GM12878 (cell line): ENCODE measurements at regions not wholly inside any gene's neighbourhood (a gene's known extent, or its start where the extent isn't known, plus 50 kb on each side); places are given as distances from the start of the nearest gene placed in this dataset.

Source experiments
- ATAC-seq: fragments of 200-7000 bp; cut with Tn5 transposase; 3 replicates; pipeline ENCODE4 v1.9.1; 2020; ENCODE audit warnings: mild to moderate bottlenecking, moderate library complexity
- BruUV-seq: library from RNA; stranded (reverse); fragments of 400-500 nt; replicated peaks from 2 replicates; lab custom pipeline; 2021; lab: Mats Ljungman, UMichigan
- CTCF ChIA-PET: fragments of 300-600 bp; sonication (Branson Sonifier 250); formaldehyde crosslinking; extraction: SDS; loops from one replicate; lab custom pipeline; 2021; ENCODE audit warnings: inconsistent platforms; lab: Yijun Ruan, JAX
- POLR2A ChIA-PET: fragments of 350-600 bp; formaldehyde crosslinking; extraction: SDS; loops from one replicate; lab custom pipeline; 2021; ENCODE audit warnings: inconsistent platforms; lab: Charles Lee
- RAD21 ChIA-PET: fragments of 300-600 bp; sonication (Branson Sonifier 250); formaldehyde crosslinking; loops from one replicate; lab custom pipeline; 2023; ENCODE audit warnings: antibody characterized with exemption; ENCODE audit not compliant: unreplicated experiment; lab: Charles Lee
- SMC1A ChIA-PET: fragments of 300-600 bp; sonication (Branson Sonifier 250); formaldehyde crosslinking; loops from one replicate; lab custom pipeline; 2023; ENCODE audit not compliant: unreplicated experiment, uncharacterized antibody; lab: Charles Lee
- DNase-seq: peaks from one replicate; pipeline ENCODE4 v3.0.0-alpha.2; 2011; ENCODE audit warnings: low read depth, low spot score
- FAIRE-seq: peaks from 3 replicates; lab custom pipeline; 2011; peaks lifted over from hg19 to GRCh38; lab: Jason Lieb, UNC
- H2AFZ ChIP-seq: 2 replicates; pipeline ENCODE4 v1.6.0; 2011; ENCODE audit warnings: low read depth, low read length, control low read depth; ENCODE audit not compliant: control insufficient read depth
- H3K27ac ChIP-seq: 2 replicates; pipeline ENCODE4 v1.5.1; 2011; ENCODE audit warnings: control low read depth; ENCODE audit not compliant: control insufficient read depth, insufficient read depth
- H3K27me3 ChIP-seq, 2 experiments: replicated peaks in 1 of 2; 2 replicates each; pipeline versions ENCODE4 v1.6.0 to v1.6.1; 2011; ENCODE audit warnings: low read length in 1 of 2; ENCODE audit not compliant: control insufficient read depth in 2 of 2, insufficient read depth in 2 of 2
- H3K36me3 ChIP-seq, 2 experiments: 2 replicates each; pipeline ENCODE4 v1.5.1; 2011; ENCODE audit warnings: low read length in 1 of 2; ENCODE audit not compliant: control insufficient read depth in 2 of 2, insufficient read depth in 2 of 2
- H3K4me1 ChIP-seq: 2 replicates; pipeline ENCODE4 v1.6.1; 2011; ENCODE audit warnings: mild to moderate bottlenecking, low read length, moderate library complexity, mixed read lengths; ENCODE audit not compliant: control insufficient read depth, insufficient read depth
- H3K4me2 ChIP-seq: 2 replicates; pipeline ENCODE4 v1.6.0; 2011; ENCODE audit warnings: control low read depth; ENCODE audit not compliant: control insufficient read depth, insufficient read depth
- H3K4me3 ChIP-seq: fragments of 200-600 bp; sonication (generic); 2 replicates; pipeline ENCODE4 v1.5.1; 2016
- H3K79me2 ChIP-seq: 2 replicates; pipeline ENCODE4 v1.6.0; 2011; ENCODE audit warnings: low read length; ENCODE audit not compliant: control insufficient read depth, insufficient read depth
- H3K9ac ChIP-seq: 2 replicates; pipeline ENCODE4 v1.8.0; 2011; ENCODE audit warnings: low read length, control low read depth, mixed read lengths; ENCODE audit not compliant: control insufficient read depth, insufficient read depth
- H3K9me3 ChIP-seq: replicated peaks from 3 replicates; pipeline ENCODE4 v1.5.1; 2011; ENCODE audit warnings: mild to moderate bottlenecking, low read length; ENCODE audit not compliant: control insufficient read depth, insufficient read depth
- H4K20me1 ChIP-seq: 2 replicates; pipeline ENCODE4 v1.6.0; 2011; ENCODE audit not compliant: control insufficient read depth, insufficient read depth
- CHD1 ChIP-seq: IDR thresholded peaks from 2 replicates; pipeline ENCODE4 v1.6.1; 2012; ENCODE audit warnings: low read depth, low read length, improper control_type of control experiment
- EZH2 ChIP-seq: IDR thresholded peaks from 2 replicates; pipeline ENCODE4 v1.6.1; 2012; ENCODE audit warnings: low read depth, mild to moderate bottlenecking, control low read depth, inconsistent platforms, low read length, borderline replicate concordance; ENCODE audit not compliant: control insufficient read depth
- GATAD2B ChIP-seq: fragments of 450-650 bp; conservative IDR thresholded peaks from 2 replicates; pipeline ENCODE4 v1.6.1; 2017; ENCODE audit warnings: low read depth, mild to moderate bottlenecking, moderate library complexity
- KDM1A ChIP-seq: fragments of 200-600 bp; sonication (generic); IDR thresholded peaks from 2 replicates; pipeline ENCODE4 v1.6.1; 2016; ENCODE audit warnings: borderline replicate concordance
- NR2C1 ChIP-seq: fragments of 450-650 bp; IDR thresholded peaks from 2 replicates; pipeline ENCODE4 v1.6.1; 2017; ENCODE audit warnings: antibody characterized with exemption, mild to moderate bottlenecking, moderate library complexity
- RELA ChIP-seq: fragments of 450-650 bp; IDR thresholded peaks from 2 replicates; pipeline ENCODE4 v1.8.0; 2014; ENCODE audit warnings: borderline replicate concordance; ENCODE audit not compliant: partially characterized antibody
- SIN3A ChIP-seq: IDR thresholded peaks from 2 replicates; pipeline ENCODE4 v1.6.1; 2012; ENCODE audit warnings: low read depth, low read length, improper control_type of control experiment
- SP1 ChIP-seq: IDR thresholded peaks from one replicate; pipeline ENCODE4 v1.6.1; 2011; ENCODE audit warnings: low read depth, low read length
- TAF1 ChIP-seq: IDR thresholded peaks from 2 replicates; pipeline ENCODE4 v1.6.1; 2011; ENCODE audit warnings: mild to moderate bottlenecking, low read depth, low read length, borderline replicate concordance
- TBL1XR1 ChIP-seq: IDR thresholded peaks from 2 replicates; pipeline ENCODE4 v1.6.1; 2012; ENCODE audit warnings: low read depth, low read length, improper control_type of control experiment
- ZBED1 ChIP-seq: IDR thresholded peaks from 2 replicates; pipeline ENCODE4 v1.6.1; 2016; ENCODE audit warnings: borderline replicate concordance
- WGBS: methylation state at CpG from one replicate; pipeline ENCODE4 v1.1.6; 2016; ENCODE audit warnings: low lambda C conversion rate; ENCODE audit not compliant: insufficient replicate concordance, insufficient coverage; ENCODE audit errors: missing lambda C conversion rate; 5-methylcytosine and 5-hydroxymethylcytosine counted together
- in situ Hi-C: fragments of 300-500 bp; cut with MboI; formaldehyde crosslinking; loops from 9 replicates; pipeline ENCODE4 v1.14.3; 2018; ENCODE audit warnings: mixed read lengths
- intact Hi-C: fragments of 100-400 bp; cut with micrococcal nuclease; formaldehyde crosslinking; loops from one replicate; pipeline ENCODE4 v1.14.2; 2022; ENCODE audit not compliant: unreplicated experiment

- TF ChIP-seq CHD1 = no peak
- no peak for TF ChIP-seq SP1
- TF ChIP-seq RELA = no peak
- TF ChIP-seq KDM1A = no peak
- TF ChIP-seq EZH2 = no peak
- no peak for TF ChIP-seq SIN3A
- TF ChIP-seq TBL1XR1 = no peak
- no peak for TF ChIP-seq TAF1
- TF ChIP-seq ZBED1 = no peak
- TF ChIP-seq NR2C1 = no peak
- no peak for TF ChIP-seq GATAD2B
- DNase-seq = no peak
- no peaks in the 10 kb centered on the region for H3K4me1 ChIP-seq
- intact Hi-C loops = no loop called here
- 50% methylated on average over 28 of the region's 28 CpGs for WGBS
- CTCF ChIA-PET = no interaction called here
- no peak for ATAC-seq
- H4K20me1 ChIP-seq = no peaks in the 10 kb centered on the region
- no peak overlapping the region for H2AFZ ChIP-seq
- H3K79me2 ChIP-seq = no peaks in the 10 kb centered on the region
- no peak overlapping the region for H3K4me2 ChIP-seq
- POLR2A ChIA-PET = interaction anchor here (0.6 kb wide), 1 partner anchor 112 kb away, joined by 3 read pairs; no protein-coding TSS in a partner anchor
- in situ Hi-C loops = no loop called here
- no peak for FAIRE-seq
- H3K36me3 ChIP-seq = no peaks in the 10 kb centered on the region
- H3K9ac ChIP-seq = no peak overlapping the region
- RAD21 ChIA-PET = no interaction called here
- SMC1A ChIA-PET = no interaction called here
- H3K9me3 ChIP-seq = no peaks in the 10 kb centered on the region
- BruUV-seq = no TSS peak
- no peak overlapping the region for H3K4me3 ChIP-seq
- H3K27me3 ChIP-seq = peaks cover 0 to 6% of the 10 kb centered on the region in 2 experiments; a peak in 3 of 4 replicates
- H3K27ac ChIP-seq = no peak overlapping the region
Observed at GRCh38 chr2:15808204-15808910, 132.0 kb upstream of the MYCN start.
